ENCODE measurements at regions not wholly inside any gene's neighbourhood (a gene's known extent, or its start where the extent isn't known, plus 50 kb on each side); places are given as distances from the start of the nearest gene placed in this dataset.
"Not testable (repeated sequence)": the region's sequence is repeated elsewhere in the genome, so short reads cannot be mapped to it uniquely, and the experiment has no call there.

GRCh38 chr10:33703501-33704213 lies 369.2 kb upstream of the NRP1 start:
- Histone ChIP-seq H3K27me3 (no peaks in the 10 kb centered on the region), H3K27ac (no peak overlapping the region), H3K4me3 (no peak overlapping the region), H3K9me3 (no peaks in the 10 kb centered on the region), H3K4me1 (peaks cover 0 to 6% (median 0%) of the 10 kb centered on the region in 4 donors), H3K36me3 (no peaks in the 10 kb centered on the region)
- no peak for DNase-seq
- intact Hi-C loops (cut with DNase I; ENCODE audit: low total_unique reads), result no loop called here
- WGBS, 5 donors, result 83 to 90% (median 85%) methylated on average over 7 of the region's 7 CpGs
- TF ChIP-seq CTCF (IDR thresholded peaks at IDR 0.05), result no peak
- no peak for TF ChIP-seq POLR2AphosphoS5 (IDR thresholded peaks at IDR 0.05)
- TF ChIP-seq EP300 (IDR thresholded peaks at IDR 0.05), result no peak
- no peak for TF ChIP-seq POLR2A (IDR thresholded peaks at IDR 0.05)

GRCh38 chr10:33698033-33698432 lies 363.6 kb upstream of the NRP1 start:
- intact Hi-C loops (cut with DNase I; ENCODE audit: low total_unique reads), result no loop called here
- H3K9me3 ChIP-seq, result peaks cover 0 to 8% (median 0%) of the 10 kb centered on the region in 4 donors
- no peaks in the 10 kb centered on the region for H3K27me3 ChIP-seq
- H3K4me3 ChIP-seq, result no peak overlapping the region
- no peak overlapping the region for H3K27ac ChIP-seq
- no peak for DNase-seq
- TF ChIP-seq EP300 (IDR thresholded peaks at IDR 0.05) (no peak), CTCF (IDR thresholded peaks at IDR 0.05) (no peak), POLR2A (IDR thresholded peaks at IDR 0.05) (no peak), POLR2AphosphoS5 (IDR thresholded peaks at IDR 0.05) (no peak)
- no peaks in the 10 kb centered on the region for H3K4me1 ChIP-seq
- H3K36me3 ChIP-seq, result no peaks in the 10 kb centered on the region

- WGBS, 5 donors, result 93 to 99% (median 96%) methylated on average over 5 of the region's 5 CpGs
- Histone ChIP-seq H3K4me3 (no peak overlapping the region), H3K4me1 (no peaks in the 10 kb centered on the region), H3K36me3 (no peaks in the 10 kb centered on the region), H3K9me3 (peaks cover 0 to 8% (median 0%) of the 10 kb centered on the region in 4 donors), H3K27ac (no peak overlapping the region), H3K27me3 (no peaks in the 10 kb centered on the region)
- TF ChIP-seq POLR2A (IDR thresholded peaks at IDR 0.05) (no peak), EP300 (IDR thresholded peaks at IDR 0.05) (no peak), POLR2AphosphoS5 (IDR thresholded peaks at IDR 0.05) (no peak), CTCF (IDR thresholded peaks at IDR 0.05) (no peak)
- intact Hi-C loops (cut with DNase I; ENCODE audit: low total_unique reads), result no loop called here
- no peak for DNase-seq
Measured at GRCh38 chr10:33697016-33697415, 362.5 kb upstream of the NRP1 start.

GRCh38 chr10:33695536-33695935 lies 361.1 kb upstream of the NRP1 start:
- H3K4me3 ChIP-seq, result no peak overlapping the region
- H3K27ac ChIP-seq, result no peak overlapping the region
- DNase-seq, result no peak
- intact Hi-C loops (cut with DNase I; ENCODE audit: low total_unique reads), result no loop called here
- peaks cover 0 to 11% (median 5%) of the 10 kb centered on the region in 4 donors for H3K9me3 ChIP-seq
- no peak for TF ChIP-seq EP300 (IDR thresholded peaks at IDR 0.05)
- no peak for TF ChIP-seq CTCF (IDR thresholded peaks at IDR 0.05)
- no peak for TF ChIP-seq POLR2A (IDR thresholded peaks at IDR 0.05)
- 86 to 93% (median 90%) methylated on average over 5 of the region's 5 CpGs for WGBS, 5 donors
- no peaks in the 10 kb centered on the region for H3K4me1 ChIP-seq
- no peaks in the 10 kb centered on the region for H3K27me3 ChIP-seq
- no peaks in the 10 kb centered on the region for H3K36me3 ChIP-seq

GRCh38 chr10:33690536-33690935 lies 356.1 kb upstream of the NRP1 start:
- 83 to 96% (median 92%) methylated on average over 2 of the region's 2 CpGs for WGBS, 5 donors
- H3K27me3 ChIP-seq; H3K4me1 ChIP-seq; intact Hi-C loops (cut with DNase I; ENCODE audit: low total_unique reads); DNase-seq; H3K4me3 ChIP-seq; H3K36me3 ChIP-seq; H3K27ac ChIP-seq: not testable (repeated sequence)
- peaks cover 0 to 26% (median 10%) of the 10 kb centered on the region in 4 donors for H3K9me3 ChIP-seq

All from stomach (tissue), 8 donors.